ENCODE measurements at regions not wholly inside any gene's neighbourhood (a gene's known extent, or its start where the extent isn't known, plus 50 kb on each side); places are given as distances from the start of the nearest gene placed in this dataset.

- TF ChIP-seq CTCF (conservative IDR thresholded peaks at IDR 0.05; ENCODE audit: low read depth, low read length), result no peak
- DNase-seq (ENCODE audit: low read depth), result no peak
- H3K4me3 ChIP-seq (ENCODE audit: low read length), result no peak overlapping the region
Observed at GRCh38 chr6:79842376-79843040, 104.8 kb downstream of the ELOVL4 start.

GRCh38 chr6:79841577-79842375 is 105.6 kb downstream of the ELOVL4 start:
- TF ChIP-seq CTCF (conservative IDR thresholded peaks at IDR 0.05; ENCODE audit: low read depth, low read length), result no peak
- H3K4me3 ChIP-seq (ENCODE audit: low read length), result no peak overlapping the region
- DNase-seq (ENCODE audit: low read depth), result no peak

GRCh38 chr6:79838851-79839250 is 108.5 kb downstream of the ELOVL4 start:
- no peak for TF ChIP-seq CTCF (conservative IDR thresholded peaks at IDR 0.05; ENCODE audit: low read depth, low read length)
- H3K4me3 ChIP-seq (ENCODE audit: low read length), result no peak overlapping the region
- no peak for DNase-seq (ENCODE audit: low read depth)

GRCh38 chr6:79833964-79834284 is 113.4 kb downstream of the ELOVL4 start:
- no peak overlapping the region for H3K4me3 ChIP-seq (ENCODE audit: low read length)
- no peak for TF ChIP-seq CTCF (conservative IDR thresholded peaks at IDR 0.05; ENCODE audit: low read depth, low read length)
- DNase-seq (ENCODE audit: low read depth), result no peak

- H3K4me3 ChIP-seq (ENCODE audit: low read length), result no peak overlapping the region
- TF ChIP-seq CTCF (conservative IDR thresholded peaks at IDR 0.05; ENCODE audit: low read depth, low read length), result no peak
- DNase-seq (ENCODE audit: low read depth), result no peak
Observed at GRCh38 chr6:79833264-79833963, 113.9 kb downstream of the ELOVL4 start.

- TF ChIP-seq CTCF (conservative IDR thresholded peaks at IDR 0.05; ENCODE audit: low read depth, low read length), result no peak
- H3K4me3 ChIP-seq (ENCODE audit: low read length), result no peak overlapping the region
- no peak for DNase-seq (ENCODE audit: low read depth)
Observed at GRCh38 chr6:79832723-79833122, 114.6 kb downstream of the ELOVL4 start.
